Uterus (tissue), 3 donors: ENCODE measurements at regions not wholly inside any gene's neighbourhood (a gene's known extent, or its start where the extent isn't known, plus 50 kb on each side); places are given as distances from the start of the nearest gene placed in this dataset.

Experiments
- DNase-seq, 2 donors: peaks; one replicate each; pipeline ENCODE4 v3.0.0-alpha.2; 2019 to 2020
- H3K27ac ChIP-seq, 2 donors: fragments of 200-600 bp; sonication (generic); 1 replicate in 1 of 2; 2 replicates in 1 of 2; pipeline ENCODE4 v1.5.1; 2016 to 2018
- H3K27me3 ChIP-seq, 2 donors: fragments of 200-600 bp; sonication (generic); one replicate each; pipeline ENCODE4 v1.5.1; 2018 to 2019; ENCODE audit warnings: control low read depth in 1 of 2
- H3K36me3 ChIP-seq, 2 donors: fragments of 200-600 bp; sonication (generic); one replicate each; pipeline ENCODE4 v1.5.1; 2019; ENCODE audit warnings: control low read depth in 1 of 2
- H3K4me1 ChIP-seq, 2 donors: fragments of 200-600 bp; sonication (generic); one replicate each; pipeline ENCODE4 v1.5.1; 2018 to 2019; ENCODE audit warnings: control low read depth in 1 of 2
- H3K4me3 ChIP-seq, 2 donors: fragments of 200-600 bp; sonication (generic); 1 replicate in 1 of 2; 2 replicates in 1 of 2; pipeline ENCODE4 v1.5.1; 2018 to 2019; ENCODE audit warnings: mild to moderate bottlenecking in 1 of 2
- H3K9me3 ChIP-seq, 2 donors: fragments of 200-600 bp; sonication (generic); one replicate each; pipeline ENCODE4 v1.5.1; 2019; ENCODE audit warnings: control low read depth in 1 of 2
- CTCF ChIP-seq, 4 experiments: fragments of 200-600 bp in 2 of 4; fragments of 450-650 bp in 2 of 4; sonication (generic) in 2 of 4; IDR thresholded peaks; one replicate each; pipeline ENCODE4 v1.5.1; 2016 to 2019; ENCODE audit warnings: antibody characterized with exemption in 4 of 4, mild to moderate bottlenecking in 2 of 4, moderate library complexity in 1 of 4
- POLR2A ChIP-seq, 2 donors: fragments of 450-650 bp; IDR thresholded peaks; one replicate each; pipeline ENCODE4 v1.6.1; 2016; ENCODE audit warnings: antibody characterized with exemption in 2 of 2, mild to moderate bottlenecking in 1 of 2, moderate library complexity in 1 of 2
- intact Hi-C: fragments of 100-400 bp; cut with DNase I; formaldehyde crosslinking; loops from one replicate; pipeline ENCODE4 v1.15.1; 2023; ENCODE audit warnings: low total_unique reads
- donor health status: DM: yes; HTN: yes; CAD: no.

GRCh38 chr11:106386519-106386918, 309.1 kb downstream of the AASDHPPT start:
- Histone ChIP-seq H3K36me3 (no peaks in the 10 kb centered on the region), H3K9me3 (no peaks in the 10 kb centered on the region), H3K4me3 (no peak overlapping the region), H3K27ac (no peak overlapping the region), H3K4me1 (no peaks in the 10 kb centered on the region), H3K27me3 (no peaks in the 10 kb centered on the region)
- TF ChIP-seq POLR2A (IDR thresholded peaks at IDR 0.05), result no peak
- no peak for TF ChIP-seq CTCF (IDR thresholded peaks at IDR 0.05)
- intact Hi-C loops, result no loop called here
- no peak for DNase-seq

- no peaks in the 10 kb centered on the region for H3K36me3 ChIP-seq
- intact Hi-C loops, result no loop called here
- DNase-seq, result no peak
These were observed 311.6 kb downstream of the AASDHPPT start for GRCh38 chr11:106389101-106389500.

GRCh38 chr11:106390078-106390477, 312.6 kb downstream of the AASDHPPT start:
- Histone ChIP-seq H3K27me3 (no peaks in the 10 kb centered on the region), H3K9me3 (no peaks in the 10 kb centered on the region), H3K27ac (no peak overlapping the region), H3K36me3 (no peaks in the 10 kb centered on the region), H3K4me3 (no peak overlapping the region), H3K4me1 (no peaks in the 10 kb centered on the region)
- TF ChIP-seq POLR2A (IDR thresholded peaks at IDR 0.05) (no peak), CTCF (IDR thresholded peaks at IDR 0.05) (no peak)
- no peak for DNase-seq
- intact Hi-C loops, result no loop called here

More at GRCh38 chr11:106389101-106389500, 311.6 kb downstream of the AASDHPPT start:
- Histone ChIP-seq H3K9me3 (no peaks in the 10 kb centered on the region), H3K4me1 (no peaks in the 10 kb centered on the region), H3K27me3 (no peaks in the 10 kb centered on the region), H3K27ac (no peak overlapping the region), H3K4me3 (no peak overlapping the region)
- no peak for TF ChIP-seq POLR2A (IDR thresholded peaks at IDR 0.05)
- TF ChIP-seq CTCF (IDR thresholded peaks at IDR 0.05), result no peak

GRCh38 chr11:106391771-106392420, 314.4 kb downstream of the AASDHPPT start:
- TF ChIP-seq CTCF (IDR thresholded peaks at IDR 0.05), result no peak
- no peak for TF ChIP-seq POLR2A (IDR thresholded peaks at IDR 0.05)
- H3K27me3 ChIP-seq, result no peaks in the 10 kb centered on the region
- H3K4me3 ChIP-seq, result no peak overlapping the region
- no peak for DNase-seq
- no peak overlapping the region for H3K27ac ChIP-seq
- H3K36me3 ChIP-seq, result no peaks in the 10 kb centered on the region
- no peaks in the 10 kb centered on the region for H3K9me3 ChIP-seq
- intact Hi-C loops, result no loop called here
- H3K4me1 ChIP-seq, result no peaks in the 10 kb centered on the region

- intact Hi-C loops, result no loop called here
These were observed 318.4 kb downstream of the AASDHPPT start for GRCh38 chr11:106395716-106396349.

More at GRCh38 chr11:106395716-106396349, 318.4 kb downstream of the AASDHPPT start:
- Histone ChIP-seq H3K9me3 (no peaks in the 10 kb centered on the region), H3K36me3 (no peaks in the 10 kb centered on the region), H3K4me1 (peaks cover 0 to 7% of the 10 kb centered on the region in 2 donors), H3K27ac (no peak overlapping the region), H3K4me3 (no peak overlapping the region), H3K27me3 (no peaks in the 10 kb centered on the region)
- TF ChIP-seq POLR2A (IDR thresholded peaks at IDR 0.05), result no peak
- TF ChIP-seq CTCF (IDR thresholded peaks at IDR 0.05), result no peak
- DNase-seq, result no peak
